HEK293 (cell line): ENCODE measurements at regions not wholly inside any gene's neighbourhood (a gene's known extent, or its start where the extent isn't known, plus 50 kb on each side); places are given as distances from the start of the nearest gene placed in this dataset.
A peak's percentile ranks its signal among the peaks of the same experiment; 100 is the strongest.

Experiments used
- CTCF ChIA-PET: fragments of 350-600 bp; formaldehyde crosslinking; extraction: SDS; loops from one replicate; lab custom pipeline; 2021; ENCODE audit warnings: antibody characterized with exemption; lab: Yijun Ruan, JAX
- POLR2A ChIA-PET: fragments of 300-600 bp; formaldehyde crosslinking; extraction: SDS; loops from one replicate; lab custom pipeline; 2020; ENCODE audit warnings: antibody characterized with exemption, inconsistent platforms; lab: Yijun Ruan, JAX
- H3K27ac ChIP-seq: fragments of 200-500 bp; sonication (Bioruptor generic); 2 replicates; pipeline ENCODE4 v1.5.1; 2014; ENCODE audit warnings: low read depth, low read length, control low read depth, inconsistent platforms; ENCODE audit errors: extremely low read depth
- H3K36me3 ChIP-seq, 2 experiments: fragments of 200-500 bp in 1 of 2; sonication (Bioruptor generic) in 1 of 2; 1 replicate in 1 of 2; 2 replicates in 1 of 2; pipeline ENCODE4 v1.5.1; 2014 to 2017; ENCODE audit warnings: inconsistent platforms in 2 of 2, low read length in 2 of 2; ENCODE audit not compliant: control insufficient read depth in 2 of 2, insufficient read depth in 1 of 2
- H3K4me1 ChIP-seq: fragments of 200-500 bp; sonication (Bioruptor generic); 2 replicates; pipeline ENCODE4 v1.5.1; 2014; ENCODE audit warnings: mild to moderate bottlenecking, low read length, inconsistent platforms; ENCODE audit not compliant: control insufficient read depth, insufficient read depth
- H3K4me3 ChIP-seq: 2 replicates; pipeline ENCODE4 v1.5.1; 2011; ENCODE audit warnings: low read depth, mild to moderate bottlenecking, control low read depth, low read length, moderate library complexity
- H3K9me3 ChIP-seq: fragments of 200-500 bp; sonication (Bioruptor generic); 2 replicates; pipeline ENCODE4 v1.5.1; 2014; ENCODE audit warnings: low read depth, low read length, inconsistent platforms; ENCODE audit not compliant: control insufficient read depth, insufficient read depth
- ATF2 ChIP-seq: fragments of 450-650 bp; formaldehyde crosslinking; IDR thresholded peaks from 2 replicates; pipeline ENCODE4 v1.5.1; 2016; ENCODE audit warnings: missing biosample characterization, missing genetic modification characterization, low read depth
- BCL11A ChIP-seq: fragments of 450-650 bp; formaldehyde crosslinking; IDR thresholded peaks from 2 replicates; pipeline ENCODE4 v1.5.1; 2016; ENCODE audit warnings: low read depth, missing biosample characterization, missing genetic modification characterization
- GLIS1 ChIP-seq: fragments of 450-650 bp; formaldehyde crosslinking; IDR thresholded peaks from 2 replicates; pipeline ENCODE4 v1.5.1; 2016; ENCODE audit warnings: missing biosample characterization, missing genetic modification characterization
- GLIS2 ChIP-seq: fragments of 450-650 bp; formaldehyde crosslinking; IDR thresholded peaks from 2 replicates; pipeline ENCODE4 v1.5.1; 2016; ENCODE audit warnings: missing biosample characterization, missing genetic modification characterization
- HOXC10 ChIP-seq: sonication (generic); formaldehyde crosslinking; IDR thresholded peaks from 2 replicates; pipeline ENCODE4 v1.8.1; 2023; ENCODE audit warnings: mild to moderate bottlenecking, missing genetic modification reagents
- HOXD13 ChIP-seq: sonication (generic); formaldehyde crosslinking; IDR thresholded peaks from 2 replicates; pipeline ENCODE4 v1.8.0; 2022; ENCODE audit warnings: missing genetic modification reagents, borderline replicate concordance
- PRDM1 ChIP-seq: fragments of 450-650 bp; formaldehyde crosslinking; IDR thresholded peaks from 2 replicates; pipeline ENCODE4; 2016; ENCODE audit warnings: missing biosample characterization, missing genetic modification characterization
- SALL2 ChIP-seq: fragments of 450-650 bp; formaldehyde crosslinking; IDR thresholded peaks from 2 replicates; pipeline ENCODE4 v1.5.0; 2017; ENCODE audit warnings: missing biosample characterization, mild to moderate bottlenecking, missing genetic modification characterization, borderline replicate concordance
- SP7 ChIP-seq: fragments of 450-650 bp; formaldehyde crosslinking; IDR thresholded peaks from 2 replicates; pipeline ENCODE4 v1.5.1; 2016; ENCODE audit warnings: missing biosample characterization, missing genetic modification characterization
- TSHZ1 ChIP-seq: fragments of 450-650 bp; formaldehyde crosslinking; IDR thresholded peaks from 2 replicates; pipeline ENCODE4 v1.5.1; 2016; ENCODE audit warnings: missing biosample characterization, missing genetic modification characterization, borderline replicate concordance
- ZBTB1 ChIP-seq: fragments of 450-650 bp; formaldehyde crosslinking; IDR thresholded peaks from 2 replicates; pipeline ENCODE4 v1.5.1; 2016; ENCODE audit warnings: missing biosample characterization, missing genetic modification characterization
- ZBTB44 ChIP-seq: fragments of 450-650 bp; IDR thresholded peaks from 2 replicates; pipeline ENCODE4 v1.5.1; 2018; ENCODE audit warnings: missing biosample characterization, mild to moderate bottlenecking, missing genetic modification characterization
- ZEB2 ChIP-seq: fragments of 450-650 bp; formaldehyde crosslinking; IDR thresholded peaks from 2 replicates; pipeline ENCODE4 v1.5.1; 2016; ENCODE audit warnings: missing biosample characterization, missing genetic modification characterization
- ZFP69B ChIP-seq: fragments of 450-650 bp; formaldehyde crosslinking; IDR thresholded peaks from 2 replicates; pipeline ENCODE4 v1.5.1; 2016; ENCODE audit warnings: missing biosample characterization, missing genetic modification characterization
- ZNF138 ChIP-seq: fragments of 450-650 bp; formaldehyde crosslinking; IDR thresholded peaks from 2 replicates; pipeline ENCODE4 v1.5.1; 2016; ENCODE audit warnings: missing biosample characterization, missing genetic modification characterization, borderline replicate concordance
- ZNF174 ChIP-seq: fragments of 450-650 bp; formaldehyde crosslinking; IDR thresholded peaks from 2 replicates; pipeline ENCODE4 v1.5.0; 2017; ENCODE audit warnings: missing biosample characterization, mild to moderate bottlenecking, missing genetic modification characterization
- ZNF19 ChIP-seq: fragments of 450-650 bp; formaldehyde crosslinking; IDR thresholded peaks from 2 replicates; pipeline ENCODE4; 2016; ENCODE audit warnings: missing biosample characterization, missing genetic modification characterization, low read depth
- ZNF221 ChIP-seq: fragments of 450-650 bp; formaldehyde crosslinking; IDR thresholded peaks from 2 replicates; pipeline ENCODE4 v1.5.1; 2017; ENCODE audit warnings: missing biosample characterization, missing genetic modification characterization, borderline replicate concordance
- ZNF248 ChIP-seq: fragments of 450-650 bp; formaldehyde crosslinking; IDR thresholded peaks from 2 replicates; pipeline ENCODE4 v1.5.1; 2017; ENCODE audit warnings: missing biosample characterization, missing genetic modification characterization
- ZNF302 ChIP-seq: fragments of 450-650 bp; formaldehyde crosslinking; IDR thresholded peaks from 2 replicates; pipeline ENCODE4 v1.5.1; 2016; ENCODE audit warnings: missing biosample characterization, missing genetic modification characterization, low read depth
- ZNF423 ChIP-seq: fragments of 450-650 bp; formaldehyde crosslinking; IDR thresholded peaks from 2 replicates; pipeline ENCODE4 v1.5.1; 2016; ENCODE audit warnings: missing biosample characterization, missing genetic modification characterization
- ZNF658 ChIP-seq: fragments of 450-650 bp; formaldehyde crosslinking; IDR thresholded peaks from 2 replicates; pipeline ENCODE4; 2016; ENCODE audit warnings: missing biosample characterization, missing genetic modification characterization
- ZSCAN30 ChIP-seq: fragments of 450-650 bp; IDR thresholded peaks from 2 replicates; pipeline ENCODE4 v1.5.1; 2018; ENCODE audit warnings: missing biosample characterization, mild to moderate bottlenecking, missing genetic modification characterization, moderate library complexity
- TF ChIP-seq, protein P1 (sequence below): fragments of 450-650 bp; formaldehyde crosslinking; IDR thresholded peaks from 2 replicates; pipeline ENCODE4 v1.5.1; 2016; ENCODE audit warnings: missing biosample characterization, missing genetic modification characterization

- TF ChIP-seq ZSCAN30 (tag by site-specific recombination), result no peak
- no peak for TF ChIP-seq ZFP69B (tag by site-specific recombination)
- TF ChIP-seq ATF2 (tag by site-specific recombination), result no peak
- TF ChIP-seq ZNF658, result no peak
- no peak for TF ChIP-seq SALL2 (tag by site-specific recombination)
- no peak for TF ChIP-seq ZNF302 (tag by site-specific recombination)
- no peaks in the 10 kb centered on the region for H3K9me3 ChIP-seq
- H3K36me3 ChIP-seq, result no peaks in the 10 kb centered on the region
- H3K4me3 ChIP-seq, result no peak overlapping the region
- H3K4me1 ChIP-seq, result no peaks in the 10 kb centered on the region
- ChIA-PET CTCF (no interaction called here), POLR2A (no interaction called here)
- no peak overlapping the region for H3K27ac ChIP-seq
These were observed 143.4 kb downstream of the HERPUD2 start for GRCh38 chr7:35551321-35552081.

DNA sequence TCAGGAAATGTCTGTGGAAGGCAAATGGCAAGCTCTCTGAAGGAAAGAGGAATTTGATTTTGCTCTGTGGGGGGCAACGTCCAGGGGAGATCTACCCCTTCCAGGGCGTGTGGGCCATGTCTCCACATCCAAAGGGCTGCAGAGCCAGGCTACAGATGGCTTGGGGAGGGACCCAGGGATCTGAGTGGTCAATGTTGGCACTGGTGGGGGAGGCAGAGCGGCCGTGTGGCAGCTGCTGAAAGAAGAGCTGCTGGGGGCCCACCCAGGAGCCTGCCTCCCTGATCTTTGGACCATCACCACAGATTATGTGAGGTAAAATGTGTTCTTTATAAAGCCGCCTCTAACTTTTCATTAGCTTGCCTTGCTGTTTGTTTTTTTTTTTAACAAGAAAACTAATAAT lies 144.1 kb downstream of the HERPUD2 start:
- H3K27ac ChIP-seq, result no peak overlapping the region
- ChIA-PET POLR2A (no interaction called here), CTCF (interaction anchor here (0.7 kb wide), 1 partner anchor 13 kb away, joined by 3 read pairs; no protein-coding TSS in a partner anchor)
- H3K4me3 ChIP-seq, result no peak overlapping the region
- TF ChIP-seq HOXD13 (CRISPR knock-in tag), result no peak
- 0 out of 2 replicates have a peak, but pooled peaks have one; percentile 17 for TF ChIP-seq GLIS2 (tag by site-specific recombination)
- TF ChIP-seq GLIS1 (tag by site-specific recombination), result peak; percentile 50
- H3K9me3 ChIP-seq, result no peaks in the 10 kb centered on the region
- H3K36me3 ChIP-seq, result no peaks in the 10 kb centered on the region
- H3K4me1 ChIP-seq, result no peaks in the 10 kb centered on the region

- CTCF ChIA-PET, result interaction anchor here (0.6 to 1.9 kb wide), 2 partner anchors 12 to 75 kb away, joined by 4 to 6 read pairs; no protein-coding TSS in a partner anchor
- TF ChIP-seq ZEB2 (tag by site-specific recombination) (no peak), HOXC10 (CRISPR knock-in tag) (no peak), PRDM1 (tag by site-specific recombination) (no peak), ZNF174 (tag by site-specific recombination) (no peak), ZNF19 (tag by site-specific recombination) (no peak), SP7 (tag by site-specific recombination) (no peak), ZBTB44 (tag by site-specific recombination) (no peak), GLIS1 (tag by site-specific recombination) (no peak), ZNF221 (tag by site-specific recombination) (no peak), TSHZ1 (tag by site-specific recombination) (no peak), ZNF248 (tag by site-specific recombination) (no peak), GLIS2 (tag by site-specific recombination) (no peak), ZNF138 (no peak), ZBTB1 (tag by site-specific recombination) (no peak), ZNF423 (no peak), BCL11A (tag by site-specific recombination) (no peak)
- TF ChIP-seq, protein P1, sequence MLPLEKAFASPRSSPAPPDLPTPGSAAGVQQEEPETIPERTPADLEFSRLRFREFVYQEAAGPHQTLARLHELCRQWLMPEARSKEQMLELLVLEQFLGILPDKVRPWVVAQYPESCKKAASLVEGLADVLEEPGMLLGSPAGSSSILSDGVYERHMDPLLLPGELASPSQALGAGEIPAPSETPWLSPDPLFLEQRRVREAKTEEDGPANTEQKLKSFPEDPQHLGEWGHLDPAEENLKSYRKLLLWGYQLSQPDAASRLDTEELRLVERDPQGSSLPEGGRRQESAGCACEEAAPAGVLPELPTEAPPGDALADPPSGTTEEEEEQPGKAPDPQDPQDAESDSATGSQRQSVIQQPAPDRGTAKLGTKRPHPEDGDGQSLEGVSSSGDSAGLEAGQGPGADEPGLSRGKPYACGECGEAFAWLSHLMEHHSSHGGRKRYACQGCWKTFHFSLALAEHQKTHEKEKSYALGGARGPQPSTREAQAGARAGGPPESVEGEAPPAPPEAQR, result no peak
These were observed 145.2 kb downstream of the HERPUD2 start for GRCh38 chr7:35549781-35550180.

More at GRCh38 chr7:35549781-35550180, 145.2 kb downstream of the HERPUD2 start:
- H3K36me3 ChIP-seq, result no peaks in the 10 kb centered on the region
- H3K4me1 ChIP-seq, result no peaks in the 10 kb centered on the region
- no peak overlapping the region for H3K4me3 ChIP-seq
- no peaks in the 10 kb centered on the region for H3K9me3 ChIP-seq
- H3K27ac ChIP-seq, result no peak overlapping the region
- POLR2A ChIA-PET, result no interaction called here
